ENCODE measurements at regions not wholly inside any gene's neighbourhood (a gene's known extent, or its start where the extent isn't known, plus 50 kb on each side); places are given as distances from the start of the nearest gene placed in this dataset.

DNA sequence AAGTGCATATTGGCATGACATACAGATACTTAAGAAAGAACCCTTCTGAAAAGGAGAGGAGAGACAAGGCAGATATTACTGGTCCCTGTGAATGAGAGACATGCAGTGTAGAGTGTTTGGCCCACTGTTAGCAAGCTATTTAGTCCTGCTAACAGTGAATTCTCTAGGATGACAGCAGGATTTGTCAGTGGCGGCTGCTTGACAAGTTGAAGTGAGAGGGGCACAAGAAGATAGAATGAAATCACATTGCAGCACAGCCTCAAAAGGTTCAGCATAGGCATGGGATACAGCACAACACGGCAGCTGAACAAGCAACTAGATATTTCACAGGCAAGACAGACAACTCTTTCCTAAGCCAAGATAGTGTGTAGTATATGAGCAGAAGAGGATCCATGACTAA is 407.9 kb downstream of the PLA2G4A start:
- ATAC-seq (no peak), DNase-seq (no peak)

DNA sequence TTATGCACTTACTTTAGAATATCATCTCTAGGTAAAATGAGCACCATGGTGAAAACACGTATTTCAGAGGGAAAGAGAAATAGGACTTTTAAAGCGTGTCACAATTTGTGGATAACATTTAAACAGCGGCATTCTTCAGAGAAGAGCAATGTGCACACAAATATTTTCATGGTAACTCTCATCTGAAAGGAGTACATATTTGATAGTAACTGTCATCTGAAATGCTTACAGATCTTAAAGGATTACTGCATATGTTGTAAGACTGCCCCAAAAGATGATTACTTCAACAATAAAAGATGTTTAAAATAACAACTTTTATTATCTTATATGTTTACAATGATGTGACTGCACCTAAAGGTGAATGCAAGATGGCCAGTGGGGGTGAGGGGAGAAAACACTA is 408.8 kb downstream of the PLA2G4A start:
- ATAC-seq (no peak), DNase-seq (no peak)

DNA sequence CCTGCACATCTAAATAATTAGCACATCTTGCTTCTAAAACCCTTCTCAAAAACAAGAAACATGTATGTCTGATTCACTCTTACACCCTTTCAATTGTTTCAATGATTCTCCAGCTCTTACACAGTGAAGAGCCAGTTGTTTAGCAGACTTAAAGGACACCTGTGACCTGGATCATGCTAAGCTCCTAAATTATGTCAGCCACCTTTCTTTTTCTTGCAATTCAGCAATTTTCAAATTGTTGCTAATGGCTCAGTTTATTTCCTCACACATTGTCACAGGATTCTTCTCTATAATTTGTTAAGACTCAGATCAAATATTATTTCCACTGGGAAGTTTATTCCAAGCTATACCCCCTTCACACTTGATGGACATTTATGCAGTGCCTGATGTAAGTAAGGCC is 413.2 kb downstream of the PLA2G4A start:
- no peak for DNase-seq
- no peak for ATAC-seq

DNA sequence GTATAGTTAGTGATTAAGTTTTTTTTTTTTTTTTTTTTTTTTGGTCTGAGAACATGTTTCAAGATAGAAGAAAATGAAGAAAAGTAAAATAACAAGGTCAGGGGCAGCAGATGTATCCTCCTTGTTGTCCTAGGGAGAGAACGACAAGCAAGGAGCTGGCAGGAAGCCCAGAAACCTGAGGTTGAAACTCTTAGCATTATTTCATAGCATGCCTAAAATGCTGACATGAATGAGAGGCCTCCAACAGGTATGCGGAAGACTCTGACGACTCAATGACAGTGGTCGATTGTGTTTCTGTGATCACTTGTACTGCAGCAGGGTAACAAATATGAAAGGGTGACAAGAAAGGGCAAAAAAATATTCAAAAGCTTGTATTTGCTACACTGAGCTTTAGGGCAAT is 415.9 kb downstream of the PLA2G4A start:
- ATAC-seq (no peak), DNase-seq (no peak)

DNA sequence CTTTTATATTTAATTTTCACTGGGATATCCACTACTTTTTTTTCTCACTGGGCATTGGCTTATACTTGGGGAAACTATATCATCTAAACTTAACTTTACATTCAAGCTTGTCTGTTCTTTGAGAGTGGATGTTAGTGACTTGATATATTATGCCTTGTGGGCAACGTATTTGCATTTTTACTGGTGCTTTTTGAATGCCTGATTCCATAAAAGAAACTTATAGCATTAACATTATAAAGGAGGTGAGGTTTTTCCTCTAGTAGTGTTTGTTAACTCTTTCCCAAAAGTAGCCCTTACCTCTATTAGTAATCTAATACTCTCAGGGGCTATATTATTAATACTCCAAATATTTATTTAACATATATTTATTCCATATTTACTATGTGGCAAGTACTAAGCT is 416.5 kb downstream of the PLA2G4A start:
- DNase-seq = no peak
- ATAC-seq = no peak

DNA sequence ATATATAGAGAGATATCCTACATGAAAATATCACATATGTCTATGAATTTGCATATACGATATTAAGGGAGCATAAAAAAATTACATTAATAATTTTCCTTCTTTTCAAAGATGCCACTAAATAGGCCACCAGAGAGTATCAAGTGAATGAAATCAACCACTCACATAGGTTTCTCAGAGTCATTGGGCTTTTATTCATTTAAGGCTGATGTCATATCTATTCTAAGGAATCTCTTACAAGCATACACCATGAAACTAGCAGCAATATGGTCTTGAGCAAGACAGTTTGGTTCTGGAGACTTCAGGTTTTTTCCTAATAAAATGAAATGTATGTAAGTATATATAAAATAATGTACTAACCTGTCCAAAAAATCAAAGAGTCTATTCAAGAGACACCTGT is 420.4 kb downstream of the PLA2G4A start:
- no peak for DNase-seq
- no peak for ATAC-seq

DNA sequence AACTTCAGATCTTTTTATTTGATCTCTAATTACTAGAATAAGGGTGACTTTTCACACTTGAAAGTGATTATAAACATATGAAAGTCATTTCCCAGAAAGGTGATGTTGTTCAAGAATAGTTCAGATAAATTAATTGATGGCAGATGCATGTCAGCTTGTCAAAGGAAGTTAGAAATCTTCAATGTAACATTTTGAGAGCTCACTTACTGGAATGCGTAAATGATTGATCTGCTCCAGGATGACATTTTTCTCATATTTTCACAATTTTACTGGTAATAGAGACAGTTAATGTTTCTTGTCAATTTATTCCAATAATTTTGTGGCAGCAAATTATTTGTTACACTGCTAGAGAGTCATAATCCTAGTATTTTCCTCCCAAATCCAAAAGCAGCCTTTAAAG is 424.2 kb downstream of the PLA2G4A start:
- ATAC-seq (no peak), DNase-seq (no peak)

DNA sequence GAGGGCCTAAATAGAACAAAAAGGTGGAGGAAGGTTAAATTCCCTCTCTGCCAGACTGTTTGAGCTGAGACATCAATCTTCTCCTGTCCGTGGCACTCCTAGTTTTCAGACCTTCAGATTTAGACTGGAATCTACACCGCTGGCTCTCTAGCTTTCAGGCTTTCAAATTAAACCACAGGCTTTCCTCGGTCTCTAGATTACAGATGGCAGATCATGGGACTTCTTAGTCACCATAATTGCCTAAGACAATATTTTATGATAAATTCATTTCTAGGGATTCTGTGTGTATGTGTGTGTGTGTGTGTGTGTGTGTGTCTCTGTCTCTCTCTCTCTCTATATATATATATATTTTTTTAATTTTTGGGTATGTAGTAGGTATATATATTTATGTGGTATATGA is 428.7 kb downstream of the PLA2G4A start:
- ATAC-seq (no peak), DNase-seq (no peak)

DNA sequence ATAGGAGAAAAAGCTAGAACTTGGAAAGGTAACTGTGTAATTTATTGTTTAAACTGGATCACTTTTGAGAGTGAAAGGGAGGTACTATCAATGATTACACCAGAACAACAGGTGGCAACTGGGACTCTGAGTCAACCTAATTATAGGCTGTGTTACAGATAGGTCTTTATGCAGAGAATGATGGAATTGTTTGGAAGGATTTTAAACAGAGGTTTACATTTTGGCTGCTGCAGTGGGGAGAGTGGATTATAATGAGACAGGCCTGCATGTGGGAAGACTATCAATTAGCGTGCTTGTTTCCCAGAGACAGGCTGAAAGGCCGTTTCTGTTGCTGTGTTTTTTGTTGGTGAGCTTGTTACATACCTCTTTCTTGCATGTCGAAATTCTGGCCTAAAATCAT is 432.9 kb downstream of the PLA2G4A start:
- ATAC-seq (no peak), DNase-seq (no peak)

DNA sequence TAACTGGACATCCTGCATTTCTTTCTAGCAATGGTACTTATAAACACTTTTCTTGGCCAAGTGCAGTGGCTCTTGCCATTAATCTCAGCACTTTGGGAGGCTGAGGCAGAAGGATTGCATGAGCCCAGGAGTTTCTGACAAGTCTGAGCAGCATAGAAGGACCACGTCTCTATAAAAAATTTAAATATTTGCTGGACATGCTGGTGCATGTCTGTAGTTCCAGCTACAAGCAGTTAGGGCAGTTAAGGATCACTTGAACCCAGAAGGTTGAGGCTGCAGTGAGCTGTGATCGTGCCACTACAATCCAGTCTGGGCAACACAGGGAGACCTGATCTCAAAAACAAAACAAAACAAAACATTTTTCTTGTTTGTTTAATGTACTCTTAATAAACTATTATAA is 434.0 kb downstream of the PLA2G4A start:
- DNase-seq = no peak
- no peak for ATAC-seq

DNA sequence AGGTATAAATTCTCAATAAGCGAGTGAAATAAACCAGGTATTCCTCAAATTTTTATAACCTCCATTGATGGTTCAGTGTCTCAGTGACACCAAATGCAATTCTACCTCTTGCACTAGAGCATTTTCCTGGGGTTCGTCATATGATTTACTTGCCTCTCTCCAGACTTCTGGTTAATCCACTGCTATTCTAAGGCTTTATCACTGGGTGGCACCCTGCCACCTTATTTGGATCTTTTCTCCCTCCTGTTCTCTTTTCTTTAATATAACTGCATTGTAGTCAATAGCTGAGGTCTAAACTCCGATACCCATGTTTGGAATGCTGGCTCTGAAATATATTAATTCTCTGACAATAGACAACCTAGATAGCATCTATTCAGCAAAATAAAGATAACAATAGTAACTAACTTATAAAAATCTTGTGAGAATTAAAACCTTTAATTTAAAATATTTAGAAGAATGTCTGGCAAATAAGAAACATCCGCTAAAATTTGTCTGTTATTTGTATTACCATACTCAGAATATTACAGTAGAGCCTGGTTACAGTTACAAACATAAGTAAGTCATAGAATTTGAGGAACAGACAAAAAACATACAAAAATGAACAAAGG is 436.4 kb downstream of the PLA2G4A start:
- ATAC-seq (no peak), DNase-seq (no peak)

DNA sequence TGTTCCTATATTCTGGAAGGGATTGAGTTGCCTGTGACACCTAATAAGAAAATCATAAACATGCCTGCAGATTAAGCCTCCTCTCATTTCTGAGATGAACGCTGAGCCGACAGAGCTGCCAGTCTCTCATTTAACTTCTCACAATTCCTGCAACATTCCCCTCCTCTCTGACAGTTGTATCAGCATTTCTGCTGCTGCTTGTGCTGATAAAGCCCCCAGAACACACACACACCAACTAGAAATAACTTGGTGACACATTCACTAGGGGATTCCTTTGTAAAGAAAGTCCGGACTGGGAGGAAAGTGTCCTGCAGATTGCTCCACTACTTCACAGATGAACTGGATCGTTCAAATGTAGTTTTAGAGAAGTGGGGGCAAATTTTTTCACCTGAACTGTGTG is 437.3 kb downstream of the PLA2G4A start:
- ATAC-seq (no peak), DNase-seq (no peak)

DNA sequence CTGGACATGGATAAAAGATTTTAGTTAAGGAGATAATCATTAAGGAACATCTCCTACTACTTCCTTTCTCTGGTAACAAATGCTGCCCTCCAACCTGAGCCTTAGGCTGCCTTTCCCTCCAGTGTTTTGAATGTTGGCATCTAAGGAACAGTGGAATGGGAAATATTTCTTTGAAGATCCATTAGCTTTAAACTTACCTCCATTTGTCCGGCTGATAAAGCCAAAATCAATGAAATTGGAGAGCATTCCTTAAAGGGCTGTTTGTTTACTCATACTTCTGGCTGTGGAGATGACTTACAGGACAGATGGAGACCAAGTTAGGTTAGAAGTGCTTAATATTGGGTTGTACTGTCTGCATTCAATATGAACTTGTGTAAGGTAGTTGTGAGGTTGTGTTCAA is 439.1 kb downstream of the PLA2G4A start:
- no peak for ATAC-seq
- DNase-seq = no peak

DNA sequence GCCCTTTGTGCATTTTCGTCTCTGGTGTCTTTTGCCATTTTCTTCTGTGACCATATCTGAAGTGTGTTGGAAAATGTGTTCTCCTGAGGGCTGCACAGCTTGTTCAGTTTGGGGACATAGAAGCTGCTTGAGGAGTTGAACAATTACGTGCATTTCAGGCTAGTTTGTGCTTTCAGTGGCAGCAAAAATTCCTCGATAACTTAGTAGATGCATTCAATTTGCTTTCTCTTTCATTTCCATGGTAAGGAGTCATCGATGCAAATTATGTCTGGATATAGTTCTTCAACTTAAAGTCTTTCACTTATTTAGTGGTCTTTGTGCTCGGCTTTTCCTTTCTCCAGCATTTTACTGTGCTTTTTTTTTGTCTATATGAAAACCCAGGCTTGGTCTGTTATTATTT is 441.5 kb downstream of the PLA2G4A start:
- no peak for DNase-seq
- no peak for ATAC-seq

DNA sequence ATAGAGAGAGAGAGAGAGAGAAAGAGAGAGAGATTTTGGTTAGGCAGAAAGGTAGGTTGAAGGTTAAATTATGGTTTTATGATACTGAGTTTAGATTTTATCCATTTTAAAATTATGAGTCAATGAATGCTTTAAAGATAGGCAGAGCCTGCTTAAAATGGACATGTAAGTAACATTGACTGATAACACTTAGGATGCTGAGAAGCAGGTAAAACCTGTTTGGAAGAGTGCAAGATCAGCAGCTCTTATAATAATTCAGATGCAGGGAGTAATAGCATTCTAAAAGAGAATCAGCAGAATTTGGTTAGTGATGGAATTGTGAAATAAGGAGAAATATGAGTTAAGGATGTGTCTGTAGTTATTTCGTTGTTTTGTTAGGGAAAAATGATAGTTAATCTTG is 446.6 kb downstream of the PLA2G4A start:
- ATAC-seq (no peak), DNase-seq (no peak)

DNA sequence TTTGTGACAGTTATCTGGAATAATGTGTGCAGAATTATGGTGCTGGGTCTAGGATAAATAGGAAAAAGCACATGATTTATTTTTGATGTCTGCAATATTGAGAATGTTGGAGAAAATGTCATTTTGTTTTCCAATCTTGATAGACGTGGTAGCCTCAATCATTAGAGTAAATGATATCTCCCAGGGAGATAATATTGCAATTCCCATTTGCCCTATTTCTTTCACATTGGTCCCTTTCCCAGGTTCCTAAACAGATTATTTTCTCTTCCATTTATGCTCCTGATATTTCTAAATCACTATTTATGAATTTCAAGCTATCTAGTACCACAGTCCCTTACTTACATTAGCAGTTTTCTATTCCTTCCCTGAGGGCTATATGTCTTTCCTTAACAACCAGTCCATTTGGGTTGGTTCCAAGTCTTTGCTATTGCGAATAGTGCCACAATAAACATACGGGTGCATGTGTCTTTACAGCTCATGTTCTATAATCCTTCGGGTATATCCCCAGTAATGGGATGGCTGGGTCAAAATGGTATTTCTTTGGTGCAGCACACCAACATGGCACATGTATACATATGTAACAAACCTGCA is 447.3 kb downstream of the PLA2G4A start:
- no peak for ATAC-seq
- DNase-seq = no peak

DNA sequence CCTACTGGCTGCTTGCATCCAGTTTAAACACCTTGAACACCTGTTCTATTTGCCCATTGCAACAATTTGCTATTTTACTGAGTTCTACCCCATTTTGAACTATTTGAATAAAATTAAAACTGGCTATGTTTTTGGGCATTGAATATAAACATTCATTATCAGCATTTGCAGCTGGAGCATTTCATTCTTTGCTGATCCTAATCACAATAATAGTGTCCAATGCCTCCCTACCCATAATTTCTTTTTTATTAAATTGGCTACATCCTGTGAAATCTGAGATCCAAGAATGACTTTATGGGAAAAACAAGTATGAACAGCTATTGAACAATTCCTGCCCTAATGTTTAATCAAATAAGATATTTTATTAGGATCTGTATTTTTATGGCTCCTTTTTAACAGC is 447.9 kb downstream of the PLA2G4A start:
- ATAC-seq (no peak), DNase-seq (no peak)

DNA sequence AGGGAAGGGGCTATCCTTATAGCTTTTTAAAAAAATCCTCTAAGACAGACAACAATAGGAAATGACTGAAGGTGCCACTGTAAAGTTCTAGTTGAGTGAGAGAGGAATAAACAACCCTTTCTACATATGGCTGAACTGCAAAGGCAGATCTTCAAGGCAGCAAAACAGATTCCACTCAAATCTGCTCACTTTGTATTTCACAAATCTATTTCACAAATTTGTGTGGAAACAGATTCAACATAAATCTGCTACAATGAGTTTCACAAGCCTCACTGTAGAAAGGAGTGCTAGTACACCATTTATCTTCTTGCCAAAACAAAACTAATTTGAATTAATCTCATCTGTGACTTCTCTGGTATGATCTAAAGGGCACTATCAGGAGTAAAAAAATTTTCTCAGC is 451.3 kb downstream of the PLA2G4A start:
- no peak for DNase-seq
- ATAC-seq = no peak

DNA sequence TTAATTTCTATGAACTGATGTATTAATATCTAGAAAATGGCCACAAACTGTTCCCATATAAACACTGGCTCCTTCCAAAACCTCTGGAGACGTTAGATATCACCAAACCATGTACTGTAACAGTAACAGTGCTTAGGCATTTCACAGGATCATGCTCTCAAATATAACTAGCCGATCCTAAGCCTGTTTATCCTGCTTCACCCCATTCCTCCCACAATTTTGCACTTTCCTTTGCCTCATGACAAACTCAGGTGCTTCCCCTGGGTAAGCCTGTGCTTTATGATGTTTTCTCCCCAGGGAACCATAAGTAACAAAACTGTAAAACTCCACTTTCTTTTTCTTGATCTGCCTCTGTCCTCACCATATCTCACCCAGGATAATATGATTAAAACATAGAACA is 452.3 kb downstream of the PLA2G4A start:
- ATAC-seq = no peak
- no peak for DNase-seq

DNA sequence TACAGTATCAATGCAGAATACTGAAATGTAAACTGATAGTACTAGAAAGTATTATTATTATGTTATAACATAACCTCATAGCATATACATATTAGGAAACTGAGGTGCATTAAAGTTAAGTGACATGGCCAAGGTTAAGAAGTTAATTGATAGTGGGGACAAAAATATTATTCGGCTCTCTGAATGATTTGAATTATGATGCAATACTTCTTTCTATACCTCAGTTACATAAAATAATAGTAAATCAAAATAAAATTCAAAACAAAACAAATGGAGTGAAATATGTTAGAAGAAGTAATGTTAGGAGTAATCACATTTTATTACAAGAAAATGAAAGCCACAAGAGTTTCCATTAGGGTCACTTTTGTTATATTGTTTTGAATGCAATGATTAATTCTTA is 455.2 kb downstream of the PLA2G4A start:
- DNase-seq (no peak), ATAC-seq (no peak)

DNA sequence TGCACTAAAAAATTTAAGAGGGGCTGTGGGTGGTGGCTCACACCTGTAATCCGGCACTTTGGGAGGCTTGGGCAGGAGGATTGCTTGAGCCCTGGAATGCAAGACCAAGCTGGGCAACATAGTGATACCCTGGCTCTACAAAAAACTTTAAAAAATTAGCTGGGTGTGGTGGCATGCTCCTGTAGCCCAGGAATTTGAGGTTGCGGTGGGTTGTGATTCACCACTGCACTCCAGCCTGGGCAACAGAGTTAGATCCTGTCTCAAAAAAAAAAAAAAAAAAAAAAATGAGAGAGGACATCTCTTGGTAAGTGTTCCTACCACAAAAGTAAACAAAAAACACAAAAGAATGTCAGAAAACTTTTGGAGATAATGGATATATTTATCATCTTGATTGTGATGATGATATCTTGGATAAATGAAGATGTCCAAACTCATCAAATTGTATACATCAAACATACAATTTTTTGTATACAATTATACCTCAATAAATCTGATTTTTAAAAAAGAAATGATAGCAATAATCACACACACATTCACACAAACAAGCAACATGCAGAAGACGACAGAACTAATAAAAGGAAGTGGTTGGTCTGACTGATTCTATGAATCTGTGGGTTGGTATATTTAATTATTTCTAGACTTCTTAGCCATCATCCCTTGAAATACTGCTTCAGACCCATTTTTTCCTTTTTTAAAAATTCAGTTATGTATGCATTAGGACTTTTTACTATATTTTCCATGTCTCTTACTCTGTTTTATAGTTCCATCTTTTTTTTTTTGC is 465.9 kb downstream of the PLA2G4A start:
- DNase-seq (no peak), ATAC-seq (no peak)

DNA sequence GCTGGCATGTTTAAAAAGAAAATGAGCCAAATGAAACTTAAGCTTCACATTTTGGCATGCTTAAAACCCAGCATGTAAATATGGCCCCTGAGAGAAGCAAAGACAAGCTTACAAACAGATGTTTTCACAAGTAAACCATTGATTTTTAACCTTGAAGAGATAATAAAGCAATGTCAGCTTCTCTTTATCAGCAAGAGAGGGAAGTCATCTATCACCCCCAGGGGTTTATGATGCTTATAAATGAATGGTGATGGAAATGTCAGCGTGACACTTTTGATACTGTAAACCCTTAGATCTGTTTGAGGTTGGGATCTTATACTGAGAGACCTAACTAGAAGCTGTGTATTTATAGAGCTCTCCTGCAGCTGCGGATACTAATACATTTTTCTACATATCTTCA is 471.3 kb downstream of the PLA2G4A start:
- DNase-seq (no peak), ATAC-seq (no peak)

DNA sequence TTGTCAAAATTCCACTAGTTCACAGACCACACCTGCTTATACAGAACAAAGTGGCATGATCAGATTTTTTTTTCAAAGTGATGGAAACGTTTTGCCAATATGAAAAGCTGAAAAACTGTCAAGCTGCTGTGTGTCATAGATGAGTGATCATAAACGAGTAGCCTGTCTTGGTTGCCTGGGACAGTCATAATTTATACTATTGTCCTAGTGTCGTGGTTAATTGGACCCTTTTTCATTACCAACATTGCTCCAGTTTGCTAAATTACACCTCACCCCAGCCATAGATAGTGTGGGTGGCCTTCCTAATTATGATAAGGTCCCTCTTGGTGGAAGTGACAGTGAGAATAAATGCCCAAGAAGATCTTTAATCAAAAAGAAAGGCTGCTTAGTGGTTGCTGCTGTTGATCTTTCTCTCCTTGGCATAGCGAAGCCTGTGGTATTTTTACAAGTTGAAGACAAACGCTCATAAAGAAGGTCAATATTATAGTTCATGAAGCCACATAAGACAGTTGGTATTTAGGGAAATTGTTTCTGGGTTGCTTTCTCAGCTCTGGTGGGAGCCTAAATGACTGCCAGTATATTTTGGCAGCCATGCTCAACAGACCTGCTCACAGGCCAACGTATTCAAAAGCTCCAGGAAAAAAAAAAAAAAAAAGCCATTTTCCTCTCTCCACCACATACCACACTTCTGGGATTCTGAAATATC is 478.1 kb downstream of the PLA2G4A start:
- DNase-seq = no peak
- no peak for ATAC-seq
